Activated CD8-positive, alpha-beta memory T cell treated with anti-CD3 and anti-CD28 coated beads for 24 hours (primary cell): ENCODE measurements at regions not wholly inside any gene's neighbourhood (a gene's known extent, or its start where the extent isn't known, plus 50 kb on each side); places are given as distances from the start of the nearest gene placed in this dataset.
"Not testable (repeated sequence)": the region's sequence is repeated elsewhere in the genome, so short reads cannot be mapped to it uniquely, and the experiment has no call there.

Source experiments
- DNase-seq: peaks from one replicate; pipeline ENCODE4 v3.0.0-alpha.2; 2020

DNA sequence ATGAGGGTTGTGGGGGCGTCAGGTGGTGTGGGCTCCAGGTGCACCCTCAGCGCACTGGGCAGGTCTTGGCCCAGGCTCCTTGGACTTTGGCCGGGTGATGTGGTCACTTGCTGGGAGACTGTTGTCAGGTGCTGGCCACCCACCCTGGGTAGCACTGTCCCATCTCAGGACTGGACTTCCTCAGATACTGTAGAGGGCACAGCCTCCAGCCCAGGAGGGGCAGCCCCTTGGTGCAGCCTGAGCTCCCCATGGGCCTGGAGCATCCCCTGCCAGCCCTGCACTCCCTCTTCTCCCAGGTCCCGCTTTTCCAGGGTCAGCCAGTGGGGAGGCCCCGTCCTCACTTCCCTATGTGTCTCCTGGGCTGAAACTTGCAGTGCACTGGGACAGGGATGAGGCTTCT, 592.3 kb downstream of the CWH43 start:
- not testable (repeated sequence) for DNase-seq

GRCh38 chr4:49578899-49579298, 592.8 kb downstream of the CWH43 start:
- not testable (repeated sequence) for DNase-seq

GRCh38 chr4:49580166-49580565, 594.1 kb downstream of the CWH43 start:
- DNase-seq: not testable (repeated sequence)

DNA sequence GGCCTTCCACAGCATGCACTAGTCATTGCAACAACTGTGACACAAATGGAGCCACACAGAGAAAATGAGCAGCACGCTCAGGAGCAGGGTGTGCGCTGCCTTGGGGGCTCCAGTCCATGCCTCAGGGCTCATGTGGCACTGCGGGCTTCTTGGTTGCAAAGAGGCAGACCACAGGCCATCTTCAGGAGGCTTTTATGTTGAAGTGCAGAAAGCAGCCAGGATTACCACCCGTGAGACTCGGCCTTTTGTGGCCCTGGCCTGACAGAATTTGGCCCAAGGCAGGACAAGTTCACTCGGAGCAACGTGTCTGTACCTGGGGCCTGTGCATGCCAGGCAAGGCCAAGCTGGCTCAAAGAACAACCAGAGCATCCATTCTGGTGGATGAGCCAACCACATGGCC, 602.3 kb downstream of the CWH43 start:
- DNase-seq: not testable (repeated sequence)

DNA sequence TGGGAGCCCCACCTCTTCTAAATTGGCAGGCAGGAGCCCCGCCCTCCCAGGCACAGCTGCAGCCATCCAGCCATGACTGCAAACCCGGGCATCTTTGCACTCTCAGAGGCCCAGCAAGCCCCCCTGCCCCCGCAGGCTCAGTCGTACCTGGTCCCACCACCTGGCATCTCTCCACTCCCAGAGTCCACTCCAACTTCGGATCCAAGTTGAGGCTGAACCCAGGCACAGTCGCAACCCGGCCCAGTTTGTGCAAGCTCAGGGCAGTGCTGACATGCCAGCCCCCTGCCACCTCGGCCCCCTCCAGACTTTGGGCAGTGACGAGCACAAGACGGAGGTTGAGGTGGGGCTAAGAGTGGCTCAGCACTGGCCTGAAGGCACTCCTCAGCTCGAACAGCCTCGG, 632.4 kb downstream of the CWH43 start:
- DNase-seq: not testable (repeated sequence)

DNA sequence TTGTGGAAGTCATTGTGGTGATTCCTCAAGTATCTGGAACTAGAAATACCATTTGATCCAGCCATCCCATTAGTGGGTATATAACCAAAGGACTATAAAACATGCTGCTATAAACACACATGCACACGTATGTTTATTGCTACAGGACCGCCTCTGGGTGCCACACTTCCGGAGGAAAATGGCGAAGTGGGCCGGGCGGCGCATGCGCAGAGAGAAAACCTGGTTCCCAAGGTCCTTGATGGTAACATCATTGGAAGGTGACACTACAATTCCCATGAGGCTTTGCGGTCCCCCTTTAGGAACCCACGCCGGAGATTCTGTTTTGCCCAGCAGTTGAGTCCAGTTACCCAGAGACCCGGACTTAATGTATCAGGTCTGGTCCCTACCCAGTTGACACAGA, 640.4 kb downstream of the CWH43 start:
- DNase-seq: not testable (repeated sequence)
